GM12875 (cell line): ENCODE measurements at regions not wholly inside any gene's neighbourhood (a gene's known extent, or its start where the extent isn't known, plus 50 kb on each side); places are given as distances from the start of the nearest gene placed in this dataset.

ENCODE experiments used
- H3K4me3 ChIP-seq: one replicate; pipeline ENCODE4 v1.5.1; 2011; ENCODE audit warnings: low read depth, low read length, control low read depth
- CTCF ChIP-seq: IDR thresholded peaks from 2 replicates; pipeline ENCODE4 v1.5.1; 2011; ENCODE audit warnings: low read depth, mild to moderate bottlenecking, control low read depth, inconsistent platforms, low read length, moderate library complexity, borderline replicate concordance; ENCODE audit not compliant: insufficient read depth

GRCh38 chr20:63145156-63145555 lies 70.8 kb downstream of the YTHDF1 start:
- TF ChIP-seq CTCF = no peak
- no peak overlapping the region for H3K4me3 ChIP-seq

DNA sequence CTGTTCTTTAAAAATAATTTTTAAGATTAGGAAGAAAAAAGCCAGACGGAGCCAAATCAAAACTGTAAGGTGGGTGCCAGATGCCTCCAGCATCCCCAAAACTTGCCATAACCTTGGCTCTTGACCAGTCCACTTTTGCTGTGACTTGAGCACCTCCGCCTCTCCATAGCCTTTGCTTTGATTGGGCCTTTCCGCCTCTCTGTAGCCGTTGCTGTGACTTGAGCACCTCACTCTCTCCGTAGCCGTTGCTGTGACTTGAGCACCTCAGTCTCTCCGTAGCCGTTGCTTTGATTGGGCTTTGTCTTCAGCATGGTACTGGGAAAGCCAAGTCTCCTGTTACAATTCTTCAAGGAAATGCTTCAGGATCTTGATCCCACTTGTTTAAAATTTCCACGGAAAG lies 73.0 kb downstream of the YTHDF1 start:
- no peak for TF ChIP-seq CTCF
- H3K4me3 ChIP-seq = no peak overlapping the region

DNA sequence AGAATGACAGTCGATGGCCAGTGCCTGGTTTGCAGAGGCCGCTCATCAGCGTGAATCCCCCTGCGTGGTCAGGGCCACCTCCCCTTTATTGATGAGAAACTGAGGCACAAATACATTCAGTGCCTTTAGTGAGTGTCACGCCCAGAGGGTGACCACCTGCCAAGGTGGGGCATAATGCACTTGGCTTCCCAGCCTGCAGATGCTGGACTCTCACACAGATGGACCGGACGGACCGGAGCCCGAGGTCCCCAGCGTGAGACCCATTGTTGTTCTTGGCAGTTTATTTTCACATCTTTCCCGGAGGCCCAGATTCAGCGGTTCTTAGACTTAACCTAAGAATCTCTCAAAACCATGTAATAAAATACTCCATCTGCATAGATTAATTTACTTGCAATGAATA lies 74.4 kb downstream of the YTHDF1 start:
- no peak overlapping the region for H3K4me3 ChIP-seq
- no peak for TF ChIP-seq CTCF

DNA sequence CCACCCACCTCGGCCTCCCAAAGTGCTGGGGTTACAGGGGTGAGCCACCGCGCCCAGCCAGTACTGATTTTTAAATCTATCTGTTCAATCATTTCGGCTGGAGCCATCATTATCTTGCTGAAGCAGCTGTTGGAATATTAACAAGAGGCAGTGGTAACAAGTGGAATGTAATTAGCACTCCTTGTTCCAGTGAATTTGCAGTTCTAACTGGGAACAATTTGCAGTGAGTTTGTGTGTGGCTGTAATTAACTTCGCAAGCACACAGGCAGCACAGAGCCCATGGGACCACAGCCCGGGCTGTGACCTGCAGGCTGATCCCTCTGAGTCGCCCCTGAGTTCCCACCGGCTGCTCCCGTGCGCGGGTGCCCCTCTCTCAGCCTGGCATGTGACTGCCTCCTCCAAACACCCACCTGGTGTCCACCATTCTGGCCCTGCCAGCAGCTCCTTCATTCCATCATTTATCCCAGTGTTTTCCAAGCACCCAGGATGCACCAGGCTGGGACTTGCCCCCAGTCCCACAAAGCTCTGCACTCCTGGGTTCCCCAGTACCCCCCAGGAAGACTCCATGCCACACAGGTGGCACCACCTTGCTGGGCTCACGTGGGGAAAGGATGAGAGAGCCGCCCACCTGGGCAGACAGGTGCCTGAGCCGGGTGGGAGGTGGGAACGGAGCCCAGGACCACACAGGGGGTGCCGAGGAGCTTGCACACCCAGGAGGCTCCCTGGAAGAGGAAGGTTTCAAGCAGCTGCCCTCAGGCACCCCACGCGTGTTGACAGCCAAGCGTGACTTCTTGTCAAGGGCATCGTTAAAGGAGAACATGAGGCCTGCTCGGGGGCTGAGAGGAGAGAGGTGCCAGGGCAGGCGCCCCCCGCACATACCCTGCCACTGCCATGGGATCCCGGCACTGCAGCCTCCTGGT lies 75.2 kb downstream of the YTHDF1 start:
- no peak overlapping the region for H3K4me3 ChIP-seq
- TF ChIP-seq CTCF = no peak

DNA sequence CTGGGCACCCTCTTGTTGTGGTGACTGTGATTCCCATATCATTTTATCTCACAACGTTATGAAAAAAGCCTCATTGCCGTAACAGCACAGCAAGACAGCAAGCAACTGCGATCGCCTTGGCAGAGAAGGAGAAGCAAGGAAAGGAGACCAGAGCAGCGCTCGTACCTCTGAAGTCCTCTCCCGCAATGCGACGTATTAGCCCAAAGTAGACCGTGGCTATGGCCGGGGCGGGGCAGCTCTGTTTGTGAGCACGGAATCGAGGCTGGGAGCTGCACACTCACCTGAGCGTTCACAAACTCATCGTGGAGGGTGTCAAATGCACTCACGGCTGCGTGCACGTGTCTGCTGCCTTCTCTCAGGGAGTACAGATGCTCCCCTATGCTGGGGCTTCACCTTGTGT lies 76.1 kb downstream of the YTHDF1 start:
- no peak overlapping the region for H3K4me3 ChIP-seq
- no peak for TF ChIP-seq CTCF

- TF ChIP-seq CTCF = no peak
These were observed 76.6 kb downstream of the YTHDF1 start for GRCh38 chr20:63139356-63139755.

DNA sequence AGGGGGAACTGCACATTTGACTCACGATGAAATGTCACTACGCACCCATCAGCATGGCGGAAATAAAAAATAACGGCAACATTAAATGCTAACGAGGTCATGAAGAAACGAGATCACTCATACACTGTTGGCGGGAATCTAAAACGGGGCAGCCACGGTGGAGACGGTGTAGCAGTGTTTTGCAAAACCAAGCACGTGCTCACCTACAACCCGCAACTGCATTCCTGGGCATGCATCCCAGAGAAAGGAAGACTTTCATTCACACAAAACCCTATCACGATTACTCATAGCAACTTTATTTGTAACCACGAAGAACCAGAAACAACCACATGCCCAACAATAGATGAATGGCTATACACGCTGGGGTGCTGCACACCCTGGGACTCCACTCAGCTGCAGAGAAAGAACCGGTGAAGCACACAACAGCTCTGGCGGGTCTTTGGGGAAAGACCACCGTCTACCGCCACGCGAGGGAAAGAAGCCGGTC lies 77.0 kb downstream of the YTHDF1 start:
- TF ChIP-seq CTCF = no peak
- H3K4me3 ChIP-seq = no peak overlapping the region

More at GRCh38 chr20:63139356-63139755, 76.6 kb downstream of the YTHDF1 start:
- no peak overlapping the region for H3K4me3 ChIP-seq
